HepG2 (cell line): ENCODE measurements at regions not wholly inside any gene's neighbourhood (a gene's known extent, or its start where the extent isn't known, plus 50 kb on each side); places are given as distances from the start of the nearest gene placed in this dataset.

Experiments used
- ATAC-seq: fragments of 200-7000 bp; cut with Tn5 transposase; 3 replicates; pipeline ENCODE4 v1.9.1; 2020; ENCODE audit warnings: mild to moderate bottlenecking, moderate library complexity
- BruUV-seq: library from RNA; stranded (reverse); fragments of 400-500 nt; replicated peaks from 2 replicates; lab custom pipeline; 2021; lab: Mats Ljungman, UMichigan
- CTCF ChIA-PET: fragments of 300-600 bp; formaldehyde crosslinking; extraction: SDS; loops from one replicate; lab custom pipeline; 2021; ENCODE audit warnings: low total read pairs, inconsistent platforms, low intra/inter-chr PET ratio; lab: Yijun Ruan, JAX
- POLR2A ChIA-PET: fragments of 350-600 bp; sonication (Branson Sonifier 250); formaldehyde crosslinking; loops from one replicate; lab custom pipeline; 2020; ENCODE audit warnings: antibody characterized with exemption, inconsistent platforms; lab: Yijun Ruan, JAX
- DNase-seq: peaks from one replicate; pipeline ENCODE4 v3.0.0-alpha.2; 2015; ENCODE audit warnings: low spot score
- FAIRE-seq: peaks from 3 replicates; lab custom pipeline; 2011; peaks lifted over from hg19 to GRCh38; lab: Jason Lieb, UNC
- H2AFZ ChIP-seq: one replicate; pipeline ENCODE4 v1.6.1; 2011; ENCODE audit warnings: low read length, inconsistent platforms
- H3K27ac ChIP-seq: fragments of 300-600 bp; 3 replicates; pipeline ENCODE4 v1.8.0; 2011; ENCODE audit warnings: mixed run types, mild to moderate bottlenecking, mixed read lengths, low read length, inconsistent platforms; ENCODE audit not compliant: insufficient read depth; ENCODE audit errors: extremely low read length
- H3K27me3 ChIP-seq, 2 experiments: fragments of 200-600 bp in 1 of 2; 2 replicates in 1 of 2; 3 replicates in 1 of 2; pipeline versions ENCODE4 v1.6.0 to v1.8.0; 2011; ENCODE audit warnings: low read length in 2 of 2, mild to moderate bottlenecking in 2 of 2, moderate library complexity in 2 of 2, inconsistent platforms in 1 of 2; ENCODE audit not compliant: insufficient read depth in 2 of 2, control insufficient read depth in 1 of 2
- H3K36me3 ChIP-seq, 2 experiments: fragments of 200-600 bp in 1 of 2; replicated peaks in 1 of 2; 2 replicates in 1 of 2; 3 replicates in 1 of 2; pipeline versions ENCODE4 v1.5.1 to v1.8.0; 2011; ENCODE audit warnings: low read length in 2 of 2, inconsistent platforms in 1 of 2; ENCODE audit not compliant: insufficient read depth in 2 of 2, control insufficient read depth in 1 of 2
- H3K4me1 ChIP-seq: 2 replicates; pipeline ENCODE4 v1.5.1; 2012; ENCODE audit warnings: low read length, inconsistent platforms; ENCODE audit not compliant: insufficient read depth
- H3K4me2 ChIP-seq: 2 replicates; pipeline ENCODE4 v1.6.0; 2011; ENCODE audit warnings: low read depth, low read length, inconsistent platforms
- H3K4me3 ChIP-seq, 3 experiments: fragments of 200-600 bp in 1 of 3; sonication (generic), shearing (Covaris generic) in 1 of 3; replicated peaks in 1 of 3; 2 replicates each; pipeline ENCODE4 v1.5.1; 2011 to 2016; ENCODE audit warnings: low read length in 3 of 3, inconsistent platforms in 2 of 3, low read depth in 2 of 3, mild to moderate bottlenecking in 2 of 3, control low read depth in 1 of 3, mixed read lengths in 1 of 3; ENCODE audit not compliant: insufficient read depth in 1 of 3
- H3K79me2 ChIP-seq: one replicate; pipeline ENCODE4 v1.6.1; 2011; ENCODE audit warnings: low read length, inconsistent platforms; ENCODE audit not compliant: insufficient read depth
- H3K9ac ChIP-seq: 2 replicates; pipeline ENCODE4 v1.6.0; 2011; ENCODE audit warnings: mild to moderate bottlenecking, low read depth, low read length, inconsistent platforms; ENCODE audit not compliant: insufficient read depth
- H3K9me3 ChIP-seq: 2 replicates; pipeline ENCODE4 v1.5.1; 2012; ENCODE audit warnings: mild to moderate bottlenecking, low read length
- H4K20me1 ChIP-seq: 2 replicates; pipeline ENCODE4 v1.6.0; 2011; ENCODE audit warnings: inconsistent platforms, mild to moderate bottlenecking, low read length, moderate library complexity; ENCODE audit not compliant: insufficient read depth
- HDAC1 ChIP-seq: sonication (generic); formaldehyde crosslinking; IDR thresholded peaks from 2 replicates; pipeline ENCODE4 v1.5.1; 2020; ENCODE audit warnings: mild to moderate bottlenecking, missing genetic modification reagents
- IRF9 ChIP-seq: sonication (generic); formaldehyde crosslinking; IDR thresholded peaks from 2 replicates; pipeline ENCODE4 v1.8.0; 2022; ENCODE audit warnings: missing genetic modification reagents, mild to moderate bottlenecking, borderline replicate concordance
- NAIF1 ChIP-seq: sonication (generic); formaldehyde crosslinking; IDR thresholded peaks from 2 replicates; pipeline ENCODE4 v1.5.0; 2020; ENCODE audit warnings: mild to moderate bottlenecking, missing genetic modification reagents, borderline replicate concordance
- NFYB ChIP-seq: sonication (generic); formaldehyde crosslinking; IDR thresholded peaks from 2 replicates; pipeline ENCODE4 v1.4.0; 2020; ENCODE audit warnings: missing genetic modification reagents
- SAP130 ChIP-seq: IDR thresholded peaks from 2 replicates; pipeline ENCODE4 v1.6.1; 2016; ENCODE audit warnings: low read depth
- ZNF20 ChIP-seq: sonication (generic); formaldehyde crosslinking; IDR thresholded peaks from 2 replicates; pipeline ENCODE4 v1.4.0; 2020; ENCODE audit warnings: mild to moderate bottlenecking, moderate library complexity, missing genetic modification reagents
- ZNF224 ChIP-seq: sonication (generic); formaldehyde crosslinking; IDR thresholded peaks from 2 replicates; pipeline ENCODE4 v1.5.0; 2020; ENCODE audit warnings: mild to moderate bottlenecking, missing genetic modification reagents
- ZNF230 ChIP-seq: sonication (generic); formaldehyde crosslinking; IDR thresholded peaks from 2 replicates; pipeline ENCODE4 v1.4.0; 2020; ENCODE audit warnings: mild to moderate bottlenecking, missing genetic modification reagents
- ZNF343 ChIP-seq: sonication (generic); formaldehyde crosslinking; IDR thresholded peaks from 2 replicates; pipeline ENCODE4 v1.4.0; 2020; ENCODE audit warnings: mild to moderate bottlenecking, missing genetic modification reagents
- ZNF552 ChIP-seq: sonication (generic); formaldehyde crosslinking; IDR thresholded peaks from 2 replicates; pipeline ENCODE4 v1.9.0; 2022; ENCODE audit warnings: missing genetic modification reagents, mild to moderate bottlenecking, borderline replicate concordance
- ZNF569 ChIP-seq: sonication (generic); formaldehyde crosslinking; IDR thresholded peaks from 2 replicates; pipeline ENCODE4 v1.5.0; 2020; ENCODE audit warnings: mild to moderate bottlenecking, missing genetic modification reagents, moderate library complexity, borderline replicate concordance
- ZNF607 ChIP-seq: sonication (generic); formaldehyde crosslinking; IDR thresholded peaks from 2 replicates; pipeline ENCODE4 v1.5.1; 2020; ENCODE audit warnings: missing genetic modification reagents, mild to moderate bottlenecking, borderline replicate concordance
- ZNF639 ChIP-seq: conservative IDR thresholded peaks from 2 replicates; pipeline ENCODE4 v1.6.1; 2018; ENCODE audit warnings: missing genetic modification reagents
- WGBS: methylation state at CpG from one replicate; pipeline ENCODE4 v1.1.6; 2017; ENCODE audit warnings: low lambda C conversion rate; 5-methylcytosine and 5-hydroxymethylcytosine counted together
- in situ Hi-C: cut with HindIII; loops from 2 replicates; pipeline ENCODE4 v1.10.0; 2017; ENCODE audit warnings: low pct_unique_long_range_greater_than_20kb; ENCODE audit not compliant: extremely low pct_ligation_motif_present
- intact Hi-C: fragments of 100-400 bp; cut with micrococcal nuclease; formaldehyde crosslinking; loops from one replicate; pipeline ENCODE4 v1.10.0; 2022; ENCODE audit not compliant: unreplicated experiment

GRCh38 chr7:68478326-68478725, 1119.9 kb upstream of the AUTS2 start:
- no peak for ATAC-seq
- no peak overlapping the region for H3K9ac ChIP-seq
- in situ Hi-C loops: no loop called here
- no peak overlapping the region for H3K4me2 ChIP-seq
- H3K36me3 ChIP-seq: no peaks in the 10 kb centered on the region
- ChIA-PET POLR2A (no interaction called here), CTCF (no interaction called here)
- DNase-seq: no peak
- no peak overlapping the region for H3K27ac ChIP-seq
- no peaks in the 10 kb centered on the region for H4K20me1 ChIP-seq
- no peak overlapping the region for H3K4me3 ChIP-seq
- WGBS: 0% methylated on average over 1 of the region's 1 CpG
- H3K4me1 ChIP-seq: no peaks in the 10 kb centered on the region
- TF ChIP-seq IRF9 (CRISPR knock-in tag) (no peak), NAIF1 (CRISPR knock-in tag) (no peak), ZNF224 (CRISPR knock-in tag) (no peak), ZNF569 (no peak), NFYB (CRISPR knock-in tag) (no peak), SAP130 (no peak), ZNF639 (CRISPR knock-in tag) (no peak), ZNF230 (CRISPR knock-in tag) (no peak), ZNF20 (CRISPR knock-in tag) (no peak), ZNF552 (CRISPR knock-in tag) (no peak), ZNF343 (no peak), HDAC1 (no peak), ZNF607 (CRISPR knock-in tag) (no peak)
- BruUV-seq: no TSS peak
- no peaks in the 10 kb centered on the region for H3K79me2 ChIP-seq
- intact Hi-C loops: no loop called here
- no peak for FAIRE-seq
- H2AFZ ChIP-seq: no peak overlapping the region
- no peaks in the 10 kb centered on the region; a peak in 1 of 5 replicates for H3K27me3 ChIP-seq
- no peaks in the 10 kb centered on the region; the same call in 1 of the 2 replicates for H3K9me3 ChIP-seq
